Vagina (tissue), 2 donors: ENCODE measurements at regions not wholly inside any gene's neighbourhood (a gene's known extent, or its start where the extent isn't known, plus 50 kb on each side); places are given as distances from the start of the nearest gene placed in this dataset.

ENCODE experiments used
- CTCF ChIP-seq, 3 experiments: fragments of 450-650 bp in 2 of 3; fragments of 200-600 bp in 1 of 3; sonication (generic) in 1 of 3; IDR thresholded peaks; one replicate each; pipeline ENCODE4 v1.5.1; 2017 to 2019; ENCODE audit warnings: antibody characterized with exemption in 3 of 3, mild to moderate bottlenecking in 2 of 3, moderate library complexity in 2 of 3
- POLR2A ChIP-seq, 2 donors: fragments of 450-650 bp; IDR thresholded peaks; one replicate each; pipeline ENCODE4 v1.6.1; 2017; ENCODE audit warnings: antibody characterized with exemption in 2 of 2, mild to moderate bottlenecking in 2 of 2, moderate library complexity in 2 of 2

- TF ChIP-seq POLR2A (IDR thresholded peaks at IDR 0.05) (no peak), CTCF (IDR thresholded peaks at IDR 0.05) (no peak)
These were observed 52.1 kb upstream of the XPO1 start for GRCh38 chr2:61590214-61590613.
